WTC11 (cell line): ENCODE measurements at regions not wholly inside any gene's neighbourhood (a gene's known extent, or its start where the extent isn't known, plus 50 kb on each side); places are given as distances from the start of the nearest gene placed in this dataset.
"Not testable (repeated sequence)": the region's sequence is repeated elsewhere in the genome, so short reads cannot be mapped to it uniquely, and the experiment has no call there.

ENCODE experiments used
- ATAC-seq: fragments of 200-7000 bp; cut with Tn5 transposase; 2 replicates; pipeline ENCODE4 v1.10.0; 2021; ENCODE audit warnings: mild to moderate bottlenecking, moderate library complexity
- CTCF ChIA-PET: fragments of 300-600 bp; sonication (Branson Sonifier 250); formaldehyde crosslinking; loops from one replicate; lab custom pipeline; 2021; ENCODE audit warnings: antibody characterized with exemption; lab: Charles Lee
- POLR2A ChIA-PET: fragments of 350-600 bp; sonication (Branson Sonifier 250); formaldehyde crosslinking; loops from one replicate; lab custom pipeline; 2021; ENCODE audit warnings: antibody characterized with exemption; lab: Charles Lee
- DNase-seq: peaks from one replicate; pipeline ENCODE4 v3.0.0; 2021; ENCODE audit warnings: low spot score
- H3K27ac Mint-ChIP-seq: 2 replicates; pipeline ENCODE4 v1.8.0; 2021; ENCODE audit warnings: mixed read lengths
- H3K27me3 Mint-ChIP-seq: 2 replicates; pipeline ENCODE4 v1.8.0; 2021; ENCODE audit warnings: low read depth, mild to moderate bottlenecking, moderate library complexity, mixed read lengths
- H3K36me3 Mint-ChIP-seq: 2 replicates; pipeline ENCODE4 v1.8.0; 2021; ENCODE audit warnings: mixed read lengths
- H3K4me1 Mint-ChIP-seq: 2 replicates; pipeline ENCODE4 v1.8.0; 2022; ENCODE audit warnings: mixed read lengths
- H3K4me3 Mint-ChIP-seq: 2 replicates; pipeline ENCODE4 v1.8.0; 2021; ENCODE audit warnings: mild to moderate bottlenecking, moderate library complexity, mixed read lengths
- H3K9me3 Mint-ChIP-seq: 2 replicates; pipeline ENCODE4 v1.8.0; 2021; ENCODE audit warnings: mixed read lengths
- ATF1 ChIP-seq: sonication (generic); formaldehyde crosslinking; IDR thresholded peaks from 2 replicates; pipeline ENCODE4 v1.8.1; 2023; ENCODE audit warnings: mild to moderate bottlenecking, moderate library complexity, missing genetic modification reagents
- CREM ChIP-seq: sonication (generic); formaldehyde crosslinking; IDR thresholded peaks from 2 replicates; pipeline ENCODE4 v1.8.1; 2022; ENCODE audit warnings: mild to moderate bottlenecking, missing genetic modification reagents, moderate library complexity
- EMX1 ChIP-seq: fragments of 250-450 bp; sonication (Bioruptor Pico); IDR thresholded peaks from 2 replicates; pipeline ENCODE4 v1.8.0; 2021; ENCODE audit warnings: mild to moderate bottlenecking
- ESRRA ChIP-seq: sonication (generic); formaldehyde crosslinking; IDR thresholded peaks from 2 replicates; pipeline ENCODE4 v1.8.1; 2022; ENCODE audit warnings: mild to moderate bottlenecking, missing genetic modification reagents, borderline replicate concordance
- FOXJ3 ChIP-seq: sonication (generic); formaldehyde crosslinking; IDR thresholded peaks from 2 replicates; pipeline ENCODE4 v1.9.0; 2021; ENCODE audit warnings: missing genetic modification reagents, mild to moderate bottlenecking, borderline replicate concordance
- JAZF1 ChIP-seq: fragments of 250-450 bp; sonication (Bioruptor Pico); IDR thresholded peaks from 2 replicates; pipeline ENCODE4 v1.9.0; 2021; ENCODE audit warnings: moderate library complexity, mild to moderate bottlenecking, inconsistent platforms
- KAT7 ChIP-seq: sonication (generic); formaldehyde crosslinking; IDR thresholded peaks from 2 replicates; pipeline ENCODE4 v1.8.1; 2023; ENCODE audit warnings: missing genetic modification reagents, mild to moderate bottlenecking, borderline replicate concordance
- OVOL2 ChIP-seq: fragments of 250-450 bp; sonication (Bioruptor Pico); IDR thresholded peaks from 2 replicates; pipeline ENCODE4 v1.9.0; 2021; ENCODE audit warnings: mild to moderate bottlenecking, borderline replicate concordance
- RELA ChIP-seq: sonication (generic); formaldehyde crosslinking; IDR thresholded peaks from 2 replicates; pipeline ENCODE4 v1.8.1; 2022; ENCODE audit warnings: missing genetic modification reagents, mild to moderate bottlenecking, borderline replicate concordance
- SMAD4 ChIP-seq: sonication (generic); formaldehyde crosslinking; IDR thresholded peaks from 2 replicates; pipeline ENCODE4 v1.8.0; 2022; ENCODE audit warnings: mild to moderate bottlenecking, missing genetic modification reagents
- TP53 ChIP-seq: sonication (generic); formaldehyde crosslinking; IDR thresholded peaks from 2 replicates; pipeline ENCODE4 v1.8.1; 2023; ENCODE audit warnings: mild to moderate bottlenecking, missing genetic modification reagents
- ZNF416 ChIP-seq: fragments of 250-450 bp; sonication (Bioruptor Pico); IDR thresholded peaks from 2 replicates; pipeline ENCODE4 v1.9.0; 2021; ENCODE audit warnings: mild to moderate bottlenecking, inconsistent platforms
- TF ChIP-seq, protein P1 (sequence below): sonication (generic); formaldehyde crosslinking; IDR thresholded peaks from 2 replicates; pipeline ENCODE4 v1.8.1; 2023; ENCODE audit warnings: mild to moderate bottlenecking, moderate library complexity, missing genetic modification reagents
- TF ChIP-seq, protein P2 (sequence below): sonication (generic); formaldehyde crosslinking; IDR thresholded peaks from 2 replicates; pipeline ENCODE4 v1.8.1; 2022; ENCODE audit warnings: missing genetic modification reagents, borderline replicate concordance
- TF ChIP-seq, protein P3 (sequence below): sonication (generic); formaldehyde crosslinking; conservative IDR thresholded peaks from 2 replicates; pipeline ENCODE4 v1.8.1; 2022; ENCODE audit warnings: mild to moderate bottlenecking, missing genetic modification reagents
- TF ChIP-seq, protein P4 (sequence below): sonication (generic); formaldehyde crosslinking; IDR thresholded peaks from 2 replicates; pipeline ENCODE4 v1.8.1; 2023; ENCODE audit warnings: mild to moderate bottlenecking, missing genetic modification reagents
- TF ChIP-seq, protein P5 (sequence below): fragments of 250-450 bp; sonication (Bioruptor Pico); IDR thresholded peaks from 2 replicates; pipeline ENCODE4 v2.1.2; 2022; ENCODE audit warnings: mild to moderate bottlenecking, moderate library complexity

DNA sequence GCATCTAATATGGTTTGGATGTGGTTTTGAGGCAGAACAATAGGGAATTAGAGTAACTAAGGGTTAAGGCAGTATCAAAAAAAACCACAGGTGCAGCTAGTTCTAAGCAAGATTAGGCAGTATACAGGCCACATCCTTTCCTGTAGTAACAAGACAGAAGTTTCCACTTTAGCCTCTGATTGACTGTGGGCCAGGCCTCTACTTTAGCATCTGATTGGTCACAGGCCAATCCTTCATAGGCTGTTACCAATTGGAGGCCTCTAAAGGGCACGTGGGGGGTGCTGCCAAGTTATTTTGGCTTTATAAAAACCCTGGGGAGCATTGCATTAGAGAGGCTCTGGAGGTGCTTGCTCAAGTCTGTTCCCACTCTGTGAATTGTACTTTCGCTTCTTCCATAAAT lies 144.1 kb upstream of the ST8SIA4 start (continued):
- TF ChIP-seq, protein P1, sequence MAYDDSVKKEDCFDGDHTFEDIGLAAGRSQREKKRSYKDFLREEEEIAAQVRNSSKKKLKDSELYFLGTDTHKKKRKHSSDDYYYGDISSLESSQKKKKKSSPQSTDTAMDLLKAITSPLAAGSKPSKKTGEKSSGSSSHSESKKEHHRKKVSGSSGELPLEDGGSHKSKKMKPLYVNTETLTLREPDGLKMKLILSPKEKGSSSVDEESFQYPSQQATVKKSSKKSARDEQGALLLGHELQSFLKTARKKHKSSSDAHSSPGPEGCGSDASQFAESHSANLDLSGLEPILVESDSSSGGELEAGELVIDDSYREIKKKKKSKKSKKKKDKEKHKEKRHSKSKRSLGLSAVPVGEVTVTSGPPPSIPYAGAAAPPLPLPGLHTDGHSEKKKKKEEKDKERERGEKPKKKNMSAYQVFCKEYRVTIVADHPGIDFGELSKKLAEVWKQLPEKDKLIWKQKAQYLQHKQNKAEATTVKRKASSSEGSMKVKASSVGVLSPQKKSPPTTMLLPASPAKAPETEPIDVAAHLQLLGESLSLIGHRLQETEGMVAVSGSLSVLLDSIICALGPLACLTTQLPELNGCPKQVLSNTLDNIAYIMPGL (CRISPR knock-in tag): no peak
- TF ChIP-seq ATF1 (CRISPR knock-in tag): no peak
- TF ChIP-seq KAT7 (CRISPR knock-in tag): no peak
- TF ChIP-seq, protein P2, sequence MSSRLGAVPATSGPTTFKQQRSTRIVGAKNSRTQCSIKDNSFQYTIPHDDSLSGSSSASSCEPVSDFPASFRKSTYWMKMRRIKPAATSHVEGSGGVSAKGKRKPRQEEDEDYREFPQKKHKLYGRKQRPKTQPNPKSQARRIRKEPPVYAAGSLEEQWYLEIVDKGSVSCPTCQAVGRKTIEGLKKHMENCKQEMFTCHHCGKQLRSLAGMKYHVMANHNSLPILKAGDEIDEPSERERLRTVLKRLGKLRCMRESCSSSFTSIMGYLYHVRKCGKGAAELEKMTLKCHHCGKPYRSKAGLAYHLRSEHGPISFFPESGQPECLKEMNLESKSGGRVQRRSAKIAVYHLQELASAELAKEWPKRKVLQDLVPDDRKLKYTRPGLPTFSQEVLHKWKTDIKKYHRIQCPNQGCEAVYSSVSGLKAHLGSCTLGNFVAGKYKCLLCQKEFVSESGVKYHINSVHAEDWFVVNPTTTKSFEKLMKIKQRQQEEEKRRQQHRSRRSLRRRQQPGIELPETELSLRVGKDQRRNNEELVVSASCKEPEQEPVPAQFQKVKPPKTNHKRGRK (CRISPR knock-in tag): no peak
- TF ChIP-seq, protein P3, sequence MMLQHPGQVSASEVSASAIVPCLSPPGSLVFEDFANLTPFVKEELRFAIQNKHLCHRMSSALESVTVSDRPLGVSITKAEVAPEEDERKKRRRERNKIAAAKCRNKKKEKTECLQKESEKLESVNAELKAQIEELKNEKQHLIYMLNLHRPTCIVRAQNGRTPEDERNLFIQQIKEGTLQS (CRISPR knock-in tag): no peak
- no peak for TF ChIP-seq OVOL2 (CRISPR knock-in tag)
- TF ChIP-seq RELA (CRISPR knock-in tag): no peak

DNA sequence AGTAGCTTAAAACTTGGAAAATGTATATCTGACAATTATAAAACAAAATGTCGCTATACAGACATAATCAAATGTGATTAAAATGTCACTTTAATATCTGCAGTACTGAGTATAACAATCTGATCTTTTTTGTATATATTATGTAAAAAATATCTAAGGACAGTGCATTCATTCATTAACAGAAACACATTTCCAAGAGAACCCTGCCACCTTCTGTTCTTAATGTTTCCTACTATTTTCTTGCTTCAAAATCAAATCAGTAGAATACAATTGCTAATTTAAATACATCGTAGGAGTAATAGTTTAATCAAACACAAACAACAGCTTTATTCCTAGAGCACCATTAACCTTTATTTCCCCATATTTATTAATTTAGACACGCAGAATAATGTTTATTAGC lies 142.6 kb upstream of the ST8SIA4 start:
- Mint-ChIP-seq H3K27ac (no peak overlapping the region), H3K27me3 (no peaks in the 10 kb centered on the region), H3K9me3 (no peaks in the 10 kb centered on the region), H3K4me1 (no peaks in the 10 kb centered on the region), H3K4me3 (no peak overlapping the region), H3K36me3 (no peaks in the 10 kb centered on the region)
- ATAC-seq (no peak), DNase-seq (no peak)
- CTCF ChIA-PET: no interaction called here
- POLR2A ChIA-PET: no interaction called here
- TF ChIP-seq ZNF416 (no peak), FOXJ3 (CRISPR knock-in tag) (no peak), JAZF1 (CRISPR knock-in tag) (no peak), SMAD4 (CRISPR knock-in tag) (no peak), CREM (CRISPR knock-in tag) (no peak), EMX1 (no peak), TP53 (CRISPR knock-in tag) (no peak), ESRRA (no peak)
- TF ChIP-seq, protein P4, sequence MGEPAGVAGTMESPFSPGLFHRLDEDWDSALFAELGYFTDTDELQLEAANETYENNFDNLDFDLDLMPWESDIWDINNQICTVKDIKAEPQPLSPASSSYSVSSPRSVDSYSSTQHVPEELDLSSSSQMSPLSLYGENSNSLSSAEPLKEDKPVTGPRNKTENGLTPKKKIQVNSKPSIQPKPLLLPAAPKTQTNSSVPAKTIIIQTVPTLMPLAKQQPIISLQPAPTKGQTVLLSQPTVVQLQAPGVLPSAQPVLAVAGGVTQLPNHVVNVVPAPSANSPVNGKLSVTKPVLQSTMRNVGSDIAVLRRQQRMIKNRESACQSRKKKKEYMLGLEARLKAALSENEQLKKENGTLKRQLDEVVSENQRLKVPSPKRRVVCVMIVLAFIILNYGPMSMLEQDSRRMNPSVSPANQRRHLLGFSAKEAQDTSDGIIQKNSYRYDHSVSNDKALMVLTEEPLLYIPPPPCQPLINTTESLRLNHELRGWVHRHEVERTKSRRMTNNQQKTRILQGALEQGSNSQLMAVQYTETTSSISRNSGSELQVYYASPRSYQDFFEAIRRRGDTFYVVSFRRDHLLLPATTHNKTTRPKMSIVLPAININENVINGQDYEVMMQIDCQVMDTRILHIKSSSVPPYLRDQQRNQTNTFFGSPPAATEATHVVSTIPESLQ (CRISPR knock-in tag): no peak
- TF ChIP-seq, protein P5, sequence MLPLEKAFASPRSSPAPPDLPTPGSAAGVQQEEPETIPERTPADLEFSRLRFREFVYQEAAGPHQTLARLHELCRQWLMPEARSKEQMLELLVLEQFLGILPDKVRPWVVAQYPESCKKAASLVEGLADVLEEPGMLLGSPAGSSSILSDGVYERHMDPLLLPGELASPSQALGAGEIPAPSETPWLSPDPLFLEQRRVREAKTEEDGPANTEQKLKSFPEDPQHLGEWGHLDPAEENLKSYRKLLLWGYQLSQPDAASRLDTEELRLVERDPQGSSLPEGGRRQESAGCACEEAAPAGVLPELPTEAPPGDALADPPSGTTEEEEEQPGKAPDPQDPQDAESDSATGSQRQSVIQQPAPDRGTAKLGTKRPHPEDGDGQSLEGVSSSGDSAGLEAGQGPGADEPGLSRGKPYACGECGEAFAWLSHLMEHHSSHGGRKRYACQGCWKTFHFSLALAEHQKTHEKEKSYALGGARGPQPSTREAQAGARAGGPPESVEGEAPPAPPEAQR: no peak

DNA sequence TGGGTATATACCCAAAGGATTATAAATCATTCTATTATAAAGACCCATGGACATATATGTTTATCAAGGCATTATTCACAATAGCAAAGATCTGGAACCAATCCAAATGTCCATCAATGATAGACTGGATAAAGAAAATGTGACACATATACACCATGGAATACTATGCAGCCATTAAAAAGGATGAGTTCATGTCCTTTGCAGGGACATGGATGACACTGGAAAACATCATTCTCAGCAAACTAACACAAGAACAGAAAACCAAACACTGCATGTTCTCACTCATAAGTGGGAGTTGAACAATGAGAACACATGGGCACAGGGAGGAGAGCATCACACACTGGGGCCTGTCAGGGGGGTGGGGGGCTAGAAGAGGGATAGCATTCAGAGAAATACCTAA lies 136.9 kb upstream of the ST8SIA4 start:
- H3K36me3 Mint-ChIP-seq, H3K27ac Mint-ChIP-seq, DNase-seq, POLR2A ChIA-PET, H3K27me3 Mint-ChIP-seq, CTCF ChIA-PET, H3K4me1 Mint-ChIP-seq, ATAC-seq, H3K4me3 Mint-ChIP-seq, H3K9me3 Mint-ChIP-seq: not testable (repeated sequence)
